Activated CD8-positive, alpha-beta T cell treated with anti-CD3 and anti-CD28 coated beads for 36 hours (primary cell): ENCODE measurements at regions not wholly inside any gene's neighbourhood (a gene's known extent, or its start where the extent isn't known, plus 50 kb on each side); places are given as distances from the start of the nearest gene placed in this dataset.

Source experiments
- ATAC-seq: fragments of 200-7000 bp; cut with Tn5 transposase; one replicate; pipeline ENCODE4 v1.10.0; 2021; ENCODE audit warnings: mild to moderate bottlenecking, moderate library complexity
- CTCF ChIA-PET: fragments of 350-600 bp; sonication (Branson Sonifier 250); formaldehyde crosslinking; loops from one replicate; lab custom pipeline; 2021; ENCODE audit warnings: antibody characterized with exemption; lab: Charles Lee
- POLR2A ChIA-PET: fragments of 350-600 bp; sonication (Branson Sonifier 250); formaldehyde crosslinking; loops from one replicate; lab custom pipeline; 2021; ENCODE audit warnings: antibody characterized with exemption; lab: Charles Lee
- DNase-seq: peaks from one replicate; pipeline ENCODE4 v3.0.0-alpha.2; 2020
- H3K27ac Mint-ChIP-seq: one replicate; pipeline ENCODE4 v1.8.0; 2021; ENCODE audit warnings: mild to moderate bottlenecking, mixed read lengths
- H3K27me3 Mint-ChIP-seq: one replicate; pipeline ENCODE4 v1.8.0; 2021; ENCODE audit warnings: mixed read lengths
- H3K36me3 Mint-ChIP-seq: one replicate; pipeline ENCODE4 v1.8.0; 2021; ENCODE audit warnings: low read depth, mixed read lengths
- H3K4me1 Mint-ChIP-seq: one replicate; pipeline ENCODE4 v1.8.0; 2021; ENCODE audit warnings: low read depth, mixed read lengths
- H3K4me3 Mint-ChIP-seq: one replicate; pipeline ENCODE4 v1.8.0; 2021; ENCODE audit warnings: mild to moderate bottlenecking, moderate library complexity, mixed read lengths
- H3K9me3 Mint-ChIP-seq: one replicate; pipeline ENCODE4 v1.8.0; 2021; ENCODE audit warnings: mixed read lengths
- CTCF ChIP-seq: fragments of 200-600 bp; IDR thresholded peaks from one replicate; pipeline ENCODE4 v1.8.0; 2022; ENCODE audit warnings: antibody characterized with exemption, mild to moderate bottlenecking
- intact Hi-C: fragments of 100-400 bp; cut with micrococcal nuclease; formaldehyde crosslinking; loops from one replicate; pipeline ENCODE4 v1.10.0; 2022

DNA sequence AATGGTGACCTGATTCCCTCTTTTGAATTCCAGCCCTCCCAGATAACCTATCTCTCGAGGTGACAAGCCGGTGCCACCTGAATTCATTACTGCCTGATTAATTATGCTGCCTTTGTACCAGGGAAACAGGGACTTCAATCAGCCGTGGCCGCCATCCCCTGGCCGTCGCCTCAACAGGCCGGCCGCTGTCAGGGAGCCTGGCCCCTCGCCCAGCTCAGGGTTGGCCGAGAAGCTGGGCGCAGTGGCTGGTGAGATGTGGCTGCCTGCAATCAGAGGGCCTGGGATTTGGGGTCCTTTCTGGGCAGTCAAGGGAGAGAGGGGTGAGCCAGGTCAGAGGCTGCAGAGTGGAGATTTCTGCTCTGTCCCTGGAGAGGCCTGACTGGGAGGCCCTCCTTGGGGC lies 91.2 kb downstream of the KCTD15 start:
- no peak for DNase-seq
- POLR2A ChIA-PET, result no interaction called here
- Mint-ChIP-seq H3K27me3 (peaks cover 14% of the 10 kb centered on the region), H3K4me3 (no peak overlapping the region), H3K27ac (no peak overlapping the region), H3K36me3 (no peaks in the 10 kb centered on the region), H3K9me3 (no peaks in the 10 kb centered on the region), H3K4me1 (peaks cover 3% of the 10 kb centered on the region)
- no peak for ATAC-seq
- no peak for TF ChIP-seq CTCF
- intact Hi-C loops, result no loop called here
- CTCF ChIA-PET, result no interaction called here

GRCh38 chr19:33888665-33889064 lies 92.0 kb downstream of the KCTD15 start:
- intact Hi-C loops, result no loop called here
- ChIA-PET CTCF (no interaction called here), POLR2A (no interaction called here)
- Mint-ChIP-seq H3K27me3 (peaks cover 12% of the 10 kb centered on the region), H3K4me1 (peaks cover 3% of the 10 kb centered on the region), H3K36me3 (no peaks in the 10 kb centered on the region), H3K9me3 (no peaks in the 10 kb centered on the region), H3K27ac (no peak overlapping the region), H3K4me3 (no peak overlapping the region)
- DNase-seq, result no peak
- ATAC-seq, result no peak
- no peak for TF ChIP-seq CTCF

DNA sequence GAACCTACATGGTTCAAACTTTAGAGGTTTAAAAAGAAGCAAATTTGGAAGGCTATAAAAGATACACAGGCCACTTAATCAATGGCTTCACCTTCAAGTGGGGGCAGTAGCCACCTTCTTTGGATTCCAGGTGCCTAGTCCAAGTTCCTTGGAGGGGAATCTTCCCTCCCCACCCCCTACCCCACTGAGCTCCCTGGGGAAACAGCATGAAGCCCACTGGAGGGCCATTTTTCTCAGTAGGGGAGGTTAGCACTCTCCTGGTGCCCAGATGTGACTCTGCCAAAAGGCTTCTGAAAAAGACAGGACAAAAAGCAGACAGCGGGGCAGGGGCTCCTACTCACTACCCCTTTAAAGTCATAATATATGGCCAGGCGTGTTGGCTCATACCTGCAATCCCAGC lies 93.9 kb downstream of the KCTD15 start:
- CTCF ChIA-PET, result no interaction called here
- POLR2A ChIA-PET, result no interaction called here

GRCh38 chr19:33891773-33892172 lies 95.1 kb downstream of the KCTD15 start:
- no peak for DNase-seq
- Mint-ChIP-seq H3K36me3 (no peaks in the 10 kb centered on the region), H3K27ac (no peak overlapping the region), H3K9me3 (no peaks in the 10 kb centered on the region), H3K27me3 (peaks cover 10% of the 10 kb centered on the region), H3K4me3 (no peak overlapping the region), H3K4me1 (no peaks in the 10 kb centered on the region)
- ChIA-PET POLR2A (no interaction called here), CTCF (no interaction called here)
- no peak for ATAC-seq
- no peak for TF ChIP-seq CTCF
- intact Hi-C loops, result no loop called here

More for the DNA sequence above, 93.9 kb downstream of the KCTD15 start:
- no peak for DNase-seq
- Mint-ChIP-seq H3K36me3 (no peaks in the 10 kb centered on the region), H3K4me3 (no peak overlapping the region), H3K27me3 (peaks cover 8% of the 10 kb centered on the region), H3K27ac (no peak overlapping the region), H3K4me1 (no peaks in the 10 kb centered on the region), H3K9me3 (no peaks in the 10 kb centered on the region)
- intact Hi-C loops, result no loop called here
- no peak for TF ChIP-seq CTCF
- ATAC-seq, result no peak

DNA sequence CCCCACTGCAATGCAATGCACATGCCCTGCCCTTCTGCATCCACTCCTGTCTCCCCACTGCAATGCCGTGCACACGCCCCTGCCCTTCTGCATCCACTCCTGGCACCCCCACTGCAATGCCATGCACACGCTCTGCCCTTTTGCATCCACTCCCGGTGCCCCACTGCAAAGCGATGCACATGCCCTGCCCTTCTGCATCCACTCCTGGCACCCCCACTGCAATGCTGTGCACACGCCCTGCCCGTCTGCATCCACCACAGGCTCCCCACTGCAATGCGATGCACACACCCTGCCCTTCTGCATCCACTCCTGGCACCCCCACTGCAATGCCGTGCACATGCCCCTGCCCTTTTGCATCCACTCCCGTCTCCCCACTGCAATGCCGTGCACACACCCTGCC lies 98.1 kb downstream of the KCTD15 start:
- intact Hi-C loops, result no loop called here

More for the DNA sequence above, 98.1 kb downstream of the KCTD15 start:
- ChIA-PET CTCF (no interaction called here), POLR2A (interaction anchor here (0.6 kb wide), 1 partner anchor 720 kb away, joined by 5 read pairs; no protein-coding TSS in a partner anchor)
- Mint-ChIP-seq H3K9me3 (peaks cover 14% of the 10 kb centered on the region), H3K4me3 (no peak overlapping the region), H3K36me3 (no peaks in the 10 kb centered on the region), H3K27me3 (peaks cover 7% of the 10 kb centered on the region), H3K4me1 (no peaks in the 10 kb centered on the region), H3K27ac (no peak overlapping the region)
- ATAC-seq (no peak), DNase-seq (no peak)
- TF ChIP-seq CTCF, result no peak
